ENCODE measurements at regions not wholly inside any gene's neighbourhood (a gene's known extent, or its start where the extent isn't known, plus 50 kb on each side); places are given as distances from the start of the nearest gene placed in this dataset.

DNA sequence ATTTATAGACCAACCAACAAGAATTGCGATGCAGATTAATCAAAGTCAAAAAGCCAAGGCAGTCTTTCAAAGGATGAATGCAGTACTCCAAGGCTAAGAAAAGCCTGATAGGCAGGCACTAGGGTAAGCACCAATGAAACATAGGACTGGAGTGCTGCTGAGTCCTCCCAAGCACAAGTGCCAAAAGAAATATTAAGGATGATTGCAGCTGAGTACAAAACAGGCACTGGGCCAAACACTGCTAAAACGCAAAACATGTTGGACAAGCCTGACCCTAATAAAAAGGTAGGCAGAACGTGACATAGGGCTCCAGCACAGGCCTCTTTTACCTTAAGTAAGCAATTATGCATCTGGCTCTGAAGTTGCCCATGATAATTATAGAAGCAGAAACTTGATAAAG is 160.1 kb upstream of the LRP1B start:
- no peaks in the 10 kb centered on the region for H3K23me2 ChIP-seq (ENCODE audit: low read depth, low read length)
- no peaks in the 10 kb centered on the region for H3K36me3 ChIP-seq (ENCODE audit: control insufficient read depth in 2 of 4, insufficient read depth in 4 of 4, low read length in 3 of 4)
- no peak overlapping the region for H4K8ac ChIP-seq (ENCODE audit: extremely low read depth, insufficient read depth, low read length)
- H3K27me3 ChIP-seq (replicated peaks in 1 of 4; ENCODE audit: control insufficient read depth in 3 of 4, extremely low read depth in 1 of 4, insufficient read depth in 3 of 4, low read length in 3 of 4): no peaks in the 10 kb centered on the region
- no peak overlapping the region for H2AK5ac ChIP-seq (ENCODE audit: low read depth, low read length)
- TF ChIP-seq GTF2F1 (IDR thresholded peaks at IDR 0.05; ENCODE audit: borderline replicate concordance, low read depth, low read length): no peak
- TF ChIP-seq ATF3 (IDR thresholded peaks at IDR 0.05; ENCODE audit: insufficient read depth, low read depth, low read length): no peak
- no peak for TF ChIP-seq CEBPB (IDR thresholded peaks at IDR 0.05; ENCODE audit: low read depth, low read length)
- no peak for TF ChIP-seq CREB1 (IDR thresholded peaks at IDR 0.05)
- TF ChIP-seq POLR2AphosphoS5 (IDR thresholded peaks at IDR 0.05; ENCODE audit: low read depth, low read length): no peak
- no peak for TF ChIP-seq JUND (IDR thresholded peaks at IDR 0.05; ENCODE audit: low read length)
- no peak for TF ChIP-seq TBP (IDR thresholded peaks at IDR 0.05; ENCODE audit: low read depth, low read length)
- TF ChIP-seq SIRT6 (IDR thresholded peaks at IDR 0.05; ENCODE audit: low read length): no peak
- no peak for TF ChIP-seq SRF (IDR thresholded peaks at IDR 0.05; ENCODE audit: low read depth, low read length)
- TF ChIP-seq, protein P1, sequence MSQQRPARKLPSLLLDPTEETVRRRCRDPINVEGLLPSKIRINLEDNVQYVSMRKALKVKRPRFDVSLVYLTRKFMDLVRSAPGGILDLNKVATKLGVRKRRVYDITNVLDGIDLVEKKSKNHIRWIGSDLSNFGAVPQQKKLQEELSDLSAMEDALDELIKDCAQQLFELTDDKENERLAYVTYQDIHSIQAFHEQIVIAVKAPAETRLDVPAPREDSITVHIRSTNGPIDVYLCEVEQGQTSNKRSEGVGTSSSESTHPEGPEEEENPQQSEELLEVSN (IDR thresholded peaks at IDR 0.05): no peak
- TF ChIP-seq, protein P2, sequence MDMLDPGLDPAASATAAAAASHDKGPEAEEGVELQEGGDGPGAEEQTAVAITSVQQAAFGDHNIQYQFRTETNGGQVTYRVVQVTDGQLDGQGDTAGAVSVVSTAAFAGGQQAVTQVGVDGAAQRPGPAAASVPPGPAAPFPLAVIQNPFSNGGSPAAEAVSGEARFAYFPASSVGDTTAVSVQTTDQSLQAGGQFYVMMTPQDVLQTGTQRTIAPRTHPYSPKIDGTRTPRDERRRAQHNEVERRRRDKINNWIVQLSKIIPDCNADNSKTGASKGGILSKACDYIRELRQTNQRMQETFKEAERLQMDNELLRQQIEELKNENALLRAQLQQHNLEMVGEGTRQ (IDR thresholded peaks at IDR 0.05; ENCODE audit: low read length): no peak
- TF ChIP-seq MAX (IDR thresholded peaks at IDR 0.05): no peak
- H2BK12ac ChIP-seq (ENCODE audit: low read depth, low read length): no peak overlapping the region
- H3K4me2 ChIP-seq (ENCODE audit: insufficient read depth in 1 of 2, low read depth in 2 of 2, low read length in 2 of 2): no peak overlapping the region
- no peak overlapping the region for H3K14ac ChIP-seq (ENCODE audit: insufficient read length)
- no peaks in the 10 kb centered on the region for H3K79me1 ChIP-seq (ENCODE audit: low read depth, low read length)
- no peaks in the 10 kb centered on the region for H3K79me2 ChIP-seq (ENCODE audit: control insufficient read depth in 1 of 2, insufficient read depth in 2 of 2, low read length in 2 of 2)
- H3K9ac ChIP-seq (replicated peaks in 1 of 4; ENCODE audit: extremely low read depth in 1 of 4, low read depth in 3 of 4, low read length in 3 of 4): no peak overlapping the region
- no peak overlapping the region for H2BK20ac ChIP-seq (ENCODE audit: low read length)
- H2BK120ac ChIP-seq (replicated peaks; ENCODE audit: low read depth, low read length): no peak overlapping the region
- no peak overlapping the region for H2BK15ac ChIP-seq (ENCODE audit: low read length)
- H3K4ac ChIP-seq (replicated peaks; ENCODE audit: insufficient read length, low read depth, low read length): no peak overlapping the region
- H3K4me3 ChIP-seq (ENCODE audit: extremely low read depth in 1 of 4, insufficient read depth in 2 of 4, low read depth in 3 of 4, low read length in 4 of 4): no peak overlapping the region
- H4K91ac ChIP-seq (replicated peaks; ENCODE audit: insufficient read length, low read length): no peak overlapping the region
- ChIA-PET POLR2A (ENCODE audit: partially characterized antibody) (no interaction called here), CTCF (ENCODE audit: partially characterized antibody) (interaction anchor here (1.1 to 1.4 kb wide), 2 partner anchors 18 to 33 kb away, joined by 3 read pairs; no protein-coding TSS in a partner anchor)
- H3K56ac ChIP-seq (replicated peaks; ENCODE audit: insufficient read length, low read depth, low read length): no peak overlapping the region
- no peak overlapping the region for H3K18ac ChIP-seq (ENCODE audit: extremely low read depth, low read length)
- no peaks in the 10 kb centered on the region for H3K9me3 ChIP-seq (ENCODE audit: insufficient read depth in 2 of 2, low read depth in 1 of 2, low read length in 1 of 2)
- H4K5ac ChIP-seq (ENCODE audit: insufficient read length, low read depth, low read length): no peak overlapping the region
- DNase-seq (ENCODE audit: low read depth in 1 of 2, low spot score in 2 of 2) (no peak), FAIRE-seq (no peak)
- no peak overlapping the region for H2BK5ac ChIP-seq (ENCODE audit: low read depth, low read length)
- no peak overlapping the region for H2AFZ ChIP-seq (ENCODE audit: low read length)
- 94% methylated on average over 3 of the region's 3 CpGs; no CpG with 5 or more reads in 1 of the 2 experiments for WGBS, 2 experiments (ENCODE audit: extremely low coverage in 1 of 2, insufficient coverage in 1 of 2, insufficient read length in 1 of 2, insufficient replicate concordance in 2 of 2, low coverage in 1 of 2, low lambda C conversion rate in 2 of 2, missing lambda C conversion rate in 1 of 2)
- H3K23ac ChIP-seq (ENCODE audit: insufficient read length): no peak overlapping the region
- peaks cover 0 to 2% (median under 1%) of the 10 kb centered on the region in 4 experiments; a peak in 1 of 7 replicates for H3K4me1 ChIP-seq (replicated peaks in 1 of 4; ENCODE audit: control insufficient read depth in 3 of 4, insufficient read depth in 4 of 4, low read length in 3 of 4)
- H3K27ac ChIP-seq (ENCODE audit: low read depth, low read length): no peak overlapping the region
- no peaks in the 10 kb centered on the region for H4K20me1 ChIP-seq (replicated peaks in 1 of 2; ENCODE audit: control insufficient read depth in 1 of 2, insufficient read depth in 2 of 2, low read length in 2 of 2)

Measured in H1 (cell line).